T-helper 1 cell treated with Interleukin-12 subunit alpha and Interleukin-12 subunit beta and Interleukin-4 antibody, amounts not matched to agents 30 ng/mL and 1 ng/mL, for 36 hours (primary cell): ENCODE measurements at regions not wholly inside any gene's neighbourhood (a gene's known extent, or its start where the extent isn't known, plus 50 kb on each side); places are given as distances from the start of the nearest gene placed in this dataset.

ENCODE experiments used
- intact Hi-C: fragments of 100-400 bp; cut with micrococcal nuclease; formaldehyde crosslinking; loops from one replicate; pipeline ENCODE4 v1.15.1; 2024

GRCh38 chr2:181145645-181146044 is 165.2 kb downstream of the UBE2E3 start:
- intact Hi-C loops: loop anchor here (1.0 kb wide), 1 partner anchor 37 kb away; no protein-coding TSS in a partner anchor

DNA sequence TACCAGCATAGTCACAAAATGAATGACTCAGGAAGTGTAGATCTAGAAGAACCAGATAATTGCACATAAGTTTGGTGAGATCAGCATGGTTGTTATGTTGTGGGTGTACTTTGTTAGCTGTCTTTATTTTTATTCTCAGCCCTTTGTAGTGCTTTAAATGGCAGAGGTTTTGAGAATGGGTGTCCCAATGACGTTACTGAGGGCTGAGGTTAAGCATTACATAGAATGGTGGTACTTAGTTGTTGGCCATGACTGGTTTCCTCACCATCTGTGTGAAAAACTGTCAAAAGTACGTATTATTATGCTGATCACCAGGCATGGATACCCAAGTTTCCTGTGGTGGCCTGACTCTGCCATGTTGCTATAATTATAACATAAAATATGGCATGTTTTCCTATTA is 165.8 kb downstream of the UBE2E3 start:
- intact Hi-C loops: no loop called here

DNA sequence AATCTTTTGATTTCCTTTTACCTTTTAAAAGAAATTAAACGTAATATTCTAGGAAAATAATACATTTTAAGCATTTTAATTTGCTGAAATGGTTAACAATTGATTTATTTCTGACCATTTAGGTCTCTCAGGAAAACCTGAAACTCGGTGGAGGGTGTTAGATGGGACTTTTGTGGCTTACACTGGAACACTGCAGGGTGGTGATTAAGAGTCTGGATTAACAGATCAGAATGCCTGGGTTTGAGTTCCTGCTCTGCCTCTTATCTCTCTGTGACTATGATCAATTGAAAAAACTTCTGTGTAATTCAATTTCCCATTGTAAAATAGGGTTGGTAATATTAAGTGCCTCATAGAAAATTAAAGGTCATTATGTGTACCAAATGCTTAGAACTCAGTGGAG is 168.7 kb downstream of the UBE2E3 start:
- intact Hi-C loops: no loop called here

DNA sequence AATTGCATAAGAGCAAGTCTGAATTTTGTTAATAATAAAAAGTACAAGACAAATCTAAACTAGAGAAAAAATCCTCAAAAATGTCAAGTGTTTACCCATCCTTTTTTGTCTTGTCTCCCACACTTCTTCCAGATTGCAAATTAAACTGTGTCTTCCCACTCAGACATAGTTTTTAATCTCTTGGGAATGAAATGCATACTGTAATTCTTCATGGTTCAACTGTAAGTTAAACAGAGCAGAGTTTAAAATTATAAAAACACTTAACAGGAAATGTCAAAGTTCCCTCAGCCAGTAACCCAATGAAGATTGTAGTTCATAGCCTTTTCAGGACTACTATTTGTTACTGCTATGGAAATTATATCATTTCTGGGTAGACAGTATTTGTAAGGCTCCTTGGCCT is 171.8 kb downstream of the UBE2E3 start:
- intact Hi-C loops: no loop called here

DNA sequence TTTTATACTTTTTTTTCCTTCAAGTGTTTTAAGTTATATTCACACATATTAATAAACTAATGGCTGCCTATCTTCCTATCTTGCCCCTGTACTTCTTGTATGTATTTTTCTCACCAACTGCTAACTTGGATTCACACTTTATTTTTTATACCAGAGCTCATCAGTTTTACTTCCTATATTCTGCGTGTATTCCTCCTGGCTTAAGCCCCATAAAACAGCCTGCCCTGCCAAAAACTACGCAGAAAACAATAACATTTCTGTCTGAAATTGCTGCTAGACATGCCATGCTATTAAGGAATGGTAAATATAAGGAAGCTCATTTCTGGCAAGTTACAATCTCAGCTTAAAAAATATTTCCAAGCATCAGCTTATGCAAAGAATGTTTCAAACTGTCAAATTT is 172.3 kb downstream of the UBE2E3 start:
- intact Hi-C loops: no loop called here

DNA sequence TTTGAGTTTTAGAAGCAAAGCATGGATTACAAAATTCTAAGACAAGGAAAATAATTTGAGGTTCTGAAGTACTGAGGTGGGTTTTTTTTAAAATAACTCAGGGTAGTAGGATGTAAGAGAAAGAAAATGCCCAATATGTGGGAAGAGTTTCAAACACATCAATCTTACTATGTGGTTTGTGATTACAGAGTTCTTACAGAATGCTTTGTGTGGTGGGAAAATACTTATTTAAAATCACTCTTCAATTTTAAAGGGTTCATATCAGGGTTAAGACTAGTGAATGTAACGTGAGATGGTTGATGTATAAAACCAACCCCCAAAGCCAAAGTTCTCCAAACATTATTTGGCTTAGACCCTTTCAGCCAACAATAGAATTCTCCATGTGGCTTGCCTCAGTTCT is 173.5 kb downstream of the UBE2E3 start:
- intact Hi-C loops: no loop called here

GRCh38 chr2:181157326-181157725 is 176.9 kb downstream of the UBE2E3 start:
- intact Hi-C loops: no loop called here

GRCh38 chr2:181158427-181158826 is 178.0 kb downstream of the UBE2E3 start:
- intact Hi-C loops: no loop called here

- intact Hi-C loops: no loop called here
Observed at GRCh38 chr2:181161615-181162014, 181.2 kb downstream of the UBE2E3 start.

DNA sequence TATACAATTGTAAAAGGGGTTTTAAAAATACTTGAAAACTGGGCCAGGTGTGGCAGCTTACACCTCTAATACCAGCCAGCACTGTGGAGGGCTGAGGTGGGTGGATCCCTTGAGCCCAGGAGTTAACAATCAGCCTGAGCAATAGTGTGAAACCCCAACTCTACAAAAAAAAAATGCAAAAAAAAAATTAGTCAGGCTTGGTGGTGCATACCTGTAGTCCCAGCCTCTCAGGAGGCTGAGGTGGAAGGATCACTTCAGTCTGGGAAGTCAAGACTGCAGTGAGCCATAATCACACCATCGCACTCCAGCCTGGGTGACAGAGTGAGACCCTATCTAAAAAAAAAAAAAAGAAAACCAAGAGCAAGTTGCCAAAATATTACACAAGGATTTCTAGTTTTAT is 182.7 kb downstream of the UBE2E3 start:
- intact Hi-C loops: loop anchor here (1.0 kb wide), 1 partner anchor 293 kb away; no protein-coding TSS in a partner anchor

- intact Hi-C loops: loop anchor here (1.0 to 2.0 kb wide), 2 partner anchors 33 to 293 kb away; no protein-coding TSS in a partner anchor
Observed at GRCh38 chr2:181163691-181164090, 183.3 kb downstream of the UBE2E3 start.

GRCh38 chr2:181164699-181165098 is 184.3 kb downstream of the UBE2E3 start:
- intact Hi-C loops: loop anchor here (1.0 to 5.0 kb wide), 6 partner anchors 14 to 228 kb away; no protein-coding TSS in a partner anchor

DNA sequence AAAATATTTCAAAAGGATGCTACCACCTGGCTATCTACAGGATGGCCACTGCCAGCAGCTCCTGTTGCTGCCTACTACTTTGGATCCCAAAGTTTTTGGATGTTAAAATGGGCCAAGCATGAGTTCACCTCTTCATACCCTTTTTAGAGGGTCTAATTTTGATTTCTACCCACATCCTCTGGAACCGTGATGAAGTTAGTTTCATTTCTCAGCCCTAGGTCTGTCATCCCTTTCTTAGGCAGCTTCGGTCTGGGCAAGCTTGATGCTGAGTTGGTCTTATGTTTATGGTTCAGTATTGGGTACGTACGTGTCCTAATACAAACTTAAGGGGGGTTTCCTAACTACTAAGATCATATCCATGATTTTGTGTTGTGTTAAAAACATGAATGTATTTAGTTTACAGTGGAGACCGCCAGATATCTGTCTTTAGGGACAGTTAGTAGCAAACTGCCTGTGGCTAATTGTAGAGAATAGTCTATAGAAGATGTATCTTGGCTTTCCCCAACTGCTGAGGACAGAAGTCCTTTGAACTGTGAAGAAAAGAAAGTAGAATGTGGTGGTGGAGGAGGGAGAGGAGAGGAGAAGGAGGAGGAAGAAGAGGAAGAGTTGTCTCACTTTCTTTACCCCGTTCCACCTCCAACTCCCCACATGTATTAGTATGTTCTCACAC is 184.9 kb downstream of the UBE2E3 start:
- intact Hi-C loops: loop anchor here (1.0 to 5.0 kb wide), 6 partner anchors 13 to 227 kb away; no protein-coding TSS in a partner anchor

GRCh38 chr2:181169503-181169902 is 189.1 kb downstream of the UBE2E3 start:
- intact Hi-C loops: loop anchor here (5.0 kb wide), 1 partner anchor 223 kb away; no protein-coding TSS in a partner anchor

DNA sequence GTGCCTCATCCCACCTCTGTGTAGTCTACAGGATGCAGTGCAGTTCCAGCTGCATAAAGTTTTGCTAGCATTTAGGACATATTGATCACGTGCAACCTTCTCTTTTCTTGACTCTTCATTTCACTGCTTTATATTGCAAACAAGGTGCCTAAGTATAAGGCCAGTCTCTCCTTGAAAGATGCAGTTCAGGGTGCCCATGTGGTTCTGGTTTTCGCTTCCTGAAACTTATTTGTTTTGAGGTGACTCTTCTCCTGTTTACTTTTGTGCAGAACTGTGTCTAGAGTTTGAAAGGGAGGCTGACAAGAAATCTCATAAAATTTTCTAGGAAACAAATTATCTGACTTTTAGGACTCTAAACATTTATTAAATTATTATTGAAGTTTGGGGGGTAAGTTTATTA is 189.9 kb downstream of the UBE2E3 start:
- intact Hi-C loops: no loop called here

DNA sequence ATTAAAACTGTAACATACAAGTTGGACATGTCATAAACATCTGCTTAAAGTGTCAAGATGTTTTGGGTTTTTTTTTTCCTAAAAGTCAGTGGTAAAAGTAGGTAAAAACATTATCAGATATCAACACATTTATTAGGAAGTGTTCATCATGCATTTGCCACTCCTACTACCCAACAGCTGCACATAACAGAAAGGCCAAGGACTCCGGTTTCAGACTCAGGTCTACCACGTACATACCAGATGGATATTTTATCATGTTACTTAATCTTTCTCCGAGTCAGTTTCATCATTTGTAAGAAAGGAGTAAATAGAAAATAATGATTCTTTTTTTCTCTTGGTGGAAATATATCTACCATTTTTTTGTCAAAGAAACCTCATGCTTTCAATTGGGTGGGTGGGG is 192.3 kb downstream of the UBE2E3 start:
- intact Hi-C loops: no loop called here

DNA sequence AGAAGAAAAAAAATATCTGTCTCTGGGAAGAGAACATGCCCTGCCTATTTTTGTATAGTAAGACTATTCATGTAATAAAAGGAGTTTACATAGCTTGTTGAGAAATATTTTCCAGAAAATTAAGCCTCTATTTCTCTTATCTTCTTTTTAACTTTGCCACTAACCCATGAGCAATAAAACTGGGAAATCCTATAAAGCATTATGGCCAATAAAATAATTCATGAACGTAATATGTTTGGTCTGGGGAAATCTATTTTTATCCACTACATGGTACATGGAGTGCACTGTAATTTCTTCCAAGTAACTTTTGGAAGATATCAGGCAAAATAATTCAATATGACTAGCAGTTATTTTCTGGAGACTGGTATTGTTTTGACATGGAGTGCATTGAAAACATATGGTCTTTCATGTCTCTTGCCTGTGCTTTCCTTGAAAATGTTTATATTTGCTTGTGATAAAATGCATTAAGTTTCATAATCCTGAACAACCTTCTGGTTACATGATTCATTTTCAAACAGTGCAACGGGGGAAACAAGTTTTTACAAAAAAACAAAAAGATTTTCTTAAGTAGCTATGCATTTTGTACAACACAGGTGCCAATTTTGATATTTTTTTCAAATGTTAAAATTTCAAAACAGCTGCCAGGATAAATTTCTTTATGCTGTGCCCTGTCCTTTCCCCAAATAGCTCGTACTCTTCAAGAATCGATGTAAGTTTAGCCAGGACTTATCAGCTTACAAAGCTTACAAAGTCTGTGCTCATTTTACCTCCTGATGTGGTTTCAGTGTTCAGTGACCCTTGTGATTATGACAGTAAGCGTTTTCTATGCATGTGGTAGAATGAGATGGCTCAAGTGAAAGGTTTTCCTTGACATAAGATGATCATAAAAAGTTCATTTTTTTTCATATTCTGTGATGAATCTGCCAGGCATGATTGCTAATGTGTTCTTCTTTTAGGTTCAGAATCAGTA is 194.5 kb downstream of the UBE2E3 start:
- intact Hi-C loops: no loop called here

GRCh38 chr2:181176540-181176939 is 196.1 kb downstream of the UBE2E3 start:
- intact Hi-C loops: no loop called here

GRCh38 chr2:181177376-181177775 is 197.0 kb downstream of the UBE2E3 start:
- intact Hi-C loops: no loop called here

DNA sequence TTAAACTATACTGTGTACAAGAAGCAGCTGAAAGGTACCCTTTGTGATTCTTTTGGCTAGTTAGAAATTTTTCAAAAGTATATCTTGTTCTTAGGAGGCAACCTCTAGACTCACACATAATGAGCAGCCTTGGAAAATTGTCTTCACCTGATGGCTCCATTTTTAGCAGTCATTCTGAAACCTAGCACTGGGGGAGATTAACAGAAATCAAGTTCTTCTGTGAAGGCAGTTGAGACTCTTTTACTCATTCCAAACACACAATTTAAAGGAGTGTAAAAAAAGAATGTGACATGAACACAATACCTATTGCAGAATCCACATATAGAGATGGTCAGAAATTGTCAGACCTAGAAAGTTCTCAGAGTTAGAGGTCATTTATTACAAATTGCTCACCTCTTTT is 197.7 kb downstream of the UBE2E3 start:
- intact Hi-C loops: loop anchor here (1.0 to 2.0 kb wide), 6 partner anchors 10 to 278 kb away; no protein-coding TSS in a partner anchor

GRCh38 chr2:181178823-181179412 is 198.5 kb downstream of the UBE2E3 start:
- intact Hi-C loops: loop anchor here (1.0 to 2.0 kb wide), 6 partner anchors 9 to 277 kb away; no protein-coding TSS in a partner anchor
